ENCODE measurements at regions not wholly inside any gene's neighbourhood (a gene's known extent, or its start where the extent isn't known, plus 50 kb on each side); places are given as distances from the start of the nearest gene placed in this dataset.

DNA sequence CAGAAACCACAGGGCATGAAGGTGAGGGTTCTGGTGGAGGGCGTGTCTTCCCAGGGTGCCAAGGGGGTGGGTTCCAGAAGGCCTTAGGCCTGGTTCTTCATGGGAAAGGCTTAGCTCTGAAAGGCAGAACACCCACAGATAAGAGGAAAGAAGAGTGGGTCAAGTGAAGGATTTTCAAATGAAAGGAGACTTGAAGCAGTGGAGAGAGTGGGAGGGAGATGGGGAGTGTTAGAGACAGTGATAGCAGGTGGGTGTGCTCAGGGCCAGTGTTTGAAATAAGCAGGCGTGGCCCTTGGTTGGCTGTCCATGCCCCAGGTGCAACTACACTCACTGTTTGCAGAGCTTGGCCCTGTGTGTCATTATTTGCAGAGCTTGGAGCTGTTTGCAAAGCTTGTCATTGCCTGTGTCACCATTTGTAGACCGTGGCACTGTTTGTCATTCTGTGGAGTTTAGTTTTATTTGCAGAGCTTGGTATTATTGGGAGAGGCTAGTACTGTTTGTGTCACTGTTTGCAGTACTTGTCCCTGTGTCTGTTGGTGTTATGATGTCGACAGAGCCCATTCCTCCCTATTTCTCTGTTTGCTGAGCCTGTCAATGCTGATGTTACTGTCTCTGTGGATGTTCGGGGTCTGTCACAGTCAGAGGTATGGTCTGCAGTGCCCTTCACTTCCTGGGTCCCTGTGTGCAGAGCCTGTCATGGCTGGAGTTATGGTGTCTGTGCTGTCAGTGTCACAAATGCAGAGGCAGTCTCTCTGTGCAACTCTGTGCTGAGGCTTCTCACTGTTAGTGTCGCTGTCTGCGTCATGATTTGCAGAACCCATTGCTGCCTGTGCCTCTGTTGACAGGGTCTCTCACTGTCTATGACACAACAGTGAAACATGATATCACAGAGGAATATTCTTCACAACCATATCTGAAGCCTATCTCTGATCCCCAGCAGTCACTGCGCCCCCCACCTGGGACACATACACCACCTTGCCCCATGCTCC lies 127.7 kb upstream of the LRFN2 start (continued):
- TF ChIP-seq HDAC2 (CRISPR knock-in tag; IDR thresholded peaks at IDR 0.05) (peak; percentile 85), ZBTB8A (CRISPR knock-in tag; IDR thresholded peaks at IDR 0.05; ENCODE audit: borderline replicate concordance, low read depth) (no peak), DNMT1 (CRISPR knock-in tag; IDR thresholded peaks at IDR 0.05) (no peak), ZNF615 (CRISPR knock-in tag; IDR thresholded peaks at IDR 0.05; ENCODE audit: borderline replicate concordance) (no peak), SYNCRIP (IDR thresholded peaks at IDR 0.05; ENCODE audit: insufficient read depth, low read depth, low read length) (no peak), ZFP62 (CRISPR knock-in tag; IDR thresholded peaks at IDR 0.05) (no peak), ZEB1 (IDR thresholded peaks at IDR 0.05; ENCODE audit: insufficient replicate concordance, low read depth) (peak; percentile 73), ZNF569 (CRISPR knock-in tag; IDR thresholded peaks at IDR 0.05; ENCODE audit: borderline replicate concordance) (no peak), NRL (CRISPR knock-in tag; IDR thresholded peaks at IDR 0.05; ENCODE audit: borderline replicate concordance) (no peak), NCOA2 (CRISPR knock-in tag; IDR thresholded peaks at IDR 0.05) (peak; percentile 57), ZNF225 (CRISPR knock-in tag; IDR thresholded peaks at IDR 0.05) (no peak; the same call in 1 of the 2 replicates), ZZZ3 (CRISPR knock-in tag; IDR thresholded peaks at IDR 0.05; ENCODE audit: borderline replicate concordance) (no peak), JARID2 (CRISPR knock-in tag; IDR thresholded peaks at IDR 0.05; ENCODE audit: insufficient replicate concordance) (no peak), ZNF337 (CRISPR knock-in tag; IDR thresholded peaks at IDR 0.05; ENCODE audit: borderline replicate concordance, low read depth) (no peak), ASH2L (IDR thresholded peaks at IDR 0.05; ENCODE audit: insufficient read length, low read depth, low read length) (no peak), NCOA5 (CRISPR knock-in tag; IDR thresholded peaks at IDR 0.05) (no peak)
- TF ChIP-seq, protein P1, sequence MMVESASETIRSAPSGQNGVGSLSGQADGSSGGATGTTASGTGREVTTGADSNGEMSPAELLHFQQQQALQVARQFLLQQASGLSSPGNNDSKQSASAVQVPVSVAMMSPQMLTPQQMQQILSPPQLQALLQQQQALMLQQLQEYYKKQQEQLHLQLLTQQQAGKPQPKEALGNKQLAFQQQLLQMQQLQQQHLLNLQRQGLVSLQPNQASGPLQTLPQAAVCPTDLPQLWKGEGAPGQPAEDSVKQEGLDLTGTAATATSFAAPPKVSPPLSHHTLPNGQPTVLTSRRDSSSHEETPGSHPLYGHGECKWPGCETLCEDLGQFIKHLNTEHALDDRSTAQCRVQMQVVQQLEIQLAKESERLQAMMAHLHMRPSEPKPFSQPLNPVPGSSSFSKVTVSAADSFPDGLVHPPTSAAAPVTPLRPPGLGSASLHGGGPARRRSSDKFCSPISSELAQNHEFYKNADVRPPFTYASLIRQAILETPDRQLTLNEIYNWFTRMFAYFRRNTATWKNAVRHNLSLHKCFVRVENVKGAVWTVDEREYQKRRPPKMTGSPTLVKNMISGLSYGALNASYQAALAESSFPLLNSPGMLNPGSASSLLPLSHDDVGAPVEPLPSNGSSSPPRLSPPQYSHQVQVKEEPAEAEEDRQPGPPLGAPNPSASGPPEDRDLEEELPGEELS (CRISPR knock-in tag; IDR thresholded peaks at IDR 0.05) = peak; percentile 91
- TF ChIP-seq, protein P2, sequence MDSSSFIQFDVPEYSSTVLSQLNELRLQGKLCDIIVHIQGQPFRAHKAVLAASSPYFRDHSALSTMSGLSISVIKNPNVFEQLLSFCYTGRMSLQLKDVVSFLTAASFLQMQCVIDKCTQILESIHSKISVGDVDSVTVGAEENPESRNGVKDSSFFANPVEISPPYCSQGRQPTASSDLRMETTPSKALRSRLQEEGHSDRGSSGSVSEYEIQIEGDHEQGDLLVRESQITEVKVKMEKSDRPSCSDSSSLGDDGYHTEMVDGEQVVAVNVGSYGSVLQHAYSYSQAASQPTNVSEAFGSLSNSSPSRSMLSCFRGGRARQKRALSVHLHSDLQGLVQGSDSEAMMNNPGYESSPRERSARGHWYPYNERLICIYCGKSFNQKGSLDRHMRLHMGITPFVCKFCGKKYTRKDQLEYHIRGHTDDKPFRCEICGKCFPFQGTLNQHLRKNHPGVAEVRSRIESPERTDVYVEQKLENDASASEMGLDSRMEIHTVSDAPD (CRISPR knock-in tag; IDR thresholded peaks at IDR 0.05) = no peak
- TF ChIP-seq, protein P3, sequence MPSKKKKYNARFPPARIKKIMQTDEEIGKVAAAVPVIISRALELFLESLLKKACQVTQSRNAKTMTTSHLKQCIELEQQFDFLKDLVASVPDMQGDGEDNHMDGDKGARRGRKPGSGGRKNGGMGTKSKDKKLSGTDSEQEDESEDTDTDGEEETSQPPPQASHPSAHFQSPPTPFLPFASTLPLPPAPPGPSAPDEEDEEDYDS (CRISPR knock-in tag; IDR thresholded peaks at IDR 0.05) = 0 out of 2 replicates have a peak, but pooled peaks have one; percentile 33
- TF ChIP-seq, protein P4, sequence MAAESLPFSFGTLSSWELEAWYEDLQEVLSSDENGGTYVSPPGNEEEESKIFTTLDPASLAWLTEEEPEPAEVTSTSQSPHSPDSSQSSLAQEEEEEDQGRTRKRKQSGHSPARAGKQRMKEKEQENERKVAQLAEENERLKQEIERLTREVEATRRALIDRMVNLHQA (CRISPR knock-in tag; IDR thresholded peaks at IDR 0.05) = no peak
- TF ChIP-seq, protein P5, sequence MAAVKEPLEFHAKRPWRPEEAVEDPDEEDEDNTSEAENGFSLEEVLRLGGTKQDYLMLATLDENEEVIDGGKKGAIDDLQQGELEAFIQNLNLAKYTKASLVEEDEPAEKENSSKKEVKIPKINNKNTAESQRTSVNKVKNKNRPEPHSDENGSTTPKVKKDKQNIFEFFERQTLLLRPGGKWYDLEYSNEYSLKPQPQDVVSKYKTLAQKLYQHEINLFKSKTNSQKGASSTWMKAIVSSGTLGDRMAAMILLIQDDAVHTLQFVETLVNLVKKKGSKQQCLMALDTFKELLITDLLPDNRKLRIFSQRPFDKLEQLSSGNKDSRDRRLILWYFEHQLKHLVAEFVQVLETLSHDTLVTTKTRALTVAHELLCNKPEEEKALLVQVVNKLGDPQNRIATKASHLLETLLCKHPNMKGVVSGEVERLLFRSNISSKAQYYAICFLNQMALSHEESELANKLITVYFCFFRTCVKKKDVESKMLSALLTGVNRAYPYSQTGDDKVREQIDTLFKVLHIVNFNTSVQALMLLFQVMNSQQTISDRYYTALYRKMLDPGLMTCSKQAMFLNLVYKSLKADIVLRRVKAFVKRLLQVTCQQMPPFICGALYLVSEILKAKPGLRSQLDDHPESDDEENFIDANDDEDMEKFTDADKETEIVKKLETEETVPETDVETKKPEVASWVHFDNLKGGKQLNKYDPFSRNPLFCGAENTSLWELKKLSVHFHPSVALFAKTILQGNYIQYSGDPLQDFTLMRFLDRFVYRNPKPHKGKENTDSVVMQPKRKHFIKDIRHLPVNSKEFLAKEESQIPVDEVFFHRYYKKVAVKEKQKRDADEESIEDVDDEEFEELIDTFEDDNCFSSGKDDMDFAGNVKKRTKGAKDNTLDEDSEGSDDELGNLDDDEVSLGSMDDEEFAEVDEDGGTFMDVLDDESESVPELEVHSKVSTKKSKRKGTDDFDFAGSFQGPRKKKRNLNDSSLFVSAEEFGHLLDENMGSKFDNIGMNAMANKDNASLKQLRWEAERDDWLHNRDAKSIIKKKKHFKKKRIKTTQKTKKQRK (IDR thresholded peaks at IDR 0.05; ENCODE audit: low read length) = no peak
